GM23248 (cell line): ENCODE measurements at regions not wholly inside any gene's neighbourhood (a gene's known extent, or its start where the extent isn't known, plus 50 kb on each side); places are given as distances from the start of the nearest gene placed in this dataset.
A peak's percentile ranks its signal among the peaks of the same experiment; 100 is the strongest.

Source experiments
- DNase-seq: peaks from one replicate; pipeline ENCODE4 v3.0.0-alpha.2; 2015
- H2AFZ ChIP-seq: fragments of 200-600 bp; sonication (generic); 2 replicates; pipeline ENCODE4 v1.6.1; 2016; ENCODE audit warnings: antibody characterized with exemption
- H3F3A ChIP-seq: fragments of 200-600 bp; sonication (generic); 2 replicates; pipeline ENCODE4 v1.6.1; 2016; ENCODE audit warnings: mild to moderate bottlenecking, antibody characterized with exemption, mixed run types; ENCODE audit not compliant: insufficient read depth
- H3K27ac ChIP-seq: fragments of 200-600 bp; sonication (generic); 2 replicates; pipeline ENCODE4 v1.5.1; 2016; ENCODE audit warnings: mild to moderate bottlenecking
- H3K27me3 ChIP-seq: fragments of 200-600 bp; sonication (generic); replicated peaks from 2 replicates; pipeline ENCODE4 v1.6.1; 2016; ENCODE audit warnings: mild to moderate bottlenecking; ENCODE audit not compliant: insufficient read depth
- H3K36me3 ChIP-seq: fragments of 200-600 bp; sonication (generic); 2 replicates; pipeline ENCODE4 v1.6.1; 2016; ENCODE audit warnings: low read depth, mild to moderate bottlenecking
- H3K4me1 ChIP-seq: fragments of 200-600 bp; sonication (generic); 2 replicates; pipeline ENCODE4 v1.6.1; 2016; ENCODE audit warnings: mild to moderate bottlenecking; ENCODE audit not compliant: insufficient read depth
- H3K4me2 ChIP-seq: fragments of 200-600 bp; sonication (generic); one replicate; pipeline ENCODE4 v1.6.1; 2016; ENCODE audit warnings: mild to moderate bottlenecking; ENCODE audit not compliant: unreplicated experiment
- H3K4me3 ChIP-seq: fragments of 200-600 bp; sonication (generic); 2 replicates; pipeline ENCODE4 v1.5.1; 2016; ENCODE audit warnings: mild to moderate bottlenecking
- H3K79me2 ChIP-seq: fragments of 200-600 bp; sonication (generic); 2 replicates; pipeline ENCODE4 v1.6.1; 2016; ENCODE audit warnings: mild to moderate bottlenecking; ENCODE audit not compliant: insufficient read depth
- H3K9ac ChIP-seq: fragments of 200-600 bp; sonication (generic); 2 replicates; pipeline ENCODE4 v1.6.1; 2016; ENCODE audit warnings: mild to moderate bottlenecking
- H3K9me2 ChIP-seq: fragments of 200-600 bp; sonication (generic); 2 replicates; pipeline ENCODE4 v1.6.1; 2016; ENCODE audit warnings: mixed run types, mild to moderate bottlenecking, moderate library complexity; ENCODE audit not compliant: insufficient read depth
- H3K9me3 ChIP-seq: fragments of 200-600 bp; sonication (generic); one replicate; pipeline ENCODE4 v1.6.1; 2017; ENCODE audit warnings: low read depth
- H4K20me1 ChIP-seq: fragments of 200-600 bp; sonication (generic); 2 replicates; pipeline ENCODE4 v1.6.0; 2016; ENCODE audit not compliant: insufficient read depth
- EZH2 ChIP-seq: fragments of 200-600 bp; sonication (generic); IDR thresholded peaks from 2 replicates; pipeline ENCODE4 v1.6.1; 2018; ENCODE audit warnings: antibody characterized with exemption, mild to moderate bottlenecking; ENCODE audit not compliant: insufficient read depth, poor library complexity, severe bottlenecking
- EZH2phosphoT487 ChIP-seq: fragments of 200-600 bp; sonication (generic); IDR thresholded peaks from 2 replicates; pipeline ENCODE4 v1.6.1; 2018; ENCODE audit warnings: antibody characterized with exemption, moderate library complexity, mild to moderate bottlenecking, low read depth; ENCODE audit not compliant: insufficient read depth
- WGBS, 2 experiments: methylation state at CpG; one replicate each; pipeline ENCODE4 v1.1.6; 2015 to 2017; ENCODE audit warnings: low lambda C conversion rate in 2 of 2, low coverage in 1 of 2; ENCODE audit errors: missing lambda C conversion rate in 2 of 2; 5-methylcytosine and 5-hydroxymethylcytosine counted together
- in situ Hi-C: fragments of 300-500 bp; cut with MboI; formaldehyde crosslinking; loops from 2 replicates; pipeline ENCODE4 v1.15.0; 2020

GRCh38 chr2:16552202-16552601, 113.4 kb downstream of the CYRIA start:
- Histone ChIP-seq H2AFZ (no peak overlapping the region), H3F3A (no peaks in the 10 kb centered on the region), H3K36me3 (no peaks in the 10 kb centered on the region), H4K20me1 (no peaks in the 10 kb centered on the region), H3K4me1 (no peaks in the 10 kb centered on the region), H3K4me3 (no peak overlapping the region), H3K4me2 (no peak overlapping the region), H3K27me3 (no peaks in the 10 kb centered on the region), H3K9ac (no peak overlapping the region), H3K9me3 (no peaks in the 10 kb centered on the region), H3K27ac (no peak overlapping the region), H3K79me2 (no peaks in the 10 kb centered on the region), H3K9me2 (no peaks in the 10 kb centered on the region)
- no peak for TF ChIP-seq EZH2
- no peak for TF ChIP-seq EZH2phosphoT487
- in situ Hi-C loops = no loop called here
- no peak for DNase-seq
- 10% methylated on average over 4 of the region's 4 CpGs for WGBS, 2 experiments

- Histone ChIP-seq H3K27ac (no peak overlapping the region), H3K4me3 (no peak overlapping the region), H3K4me2 (no peak overlapping the region), H3K27me3 (no peaks in the 10 kb centered on the region), H3K9me3 (no peaks in the 10 kb centered on the region), H3K36me3 (no peaks in the 10 kb centered on the region), H3K9me2 (no peaks in the 10 kb centered on the region), H2AFZ (no peak overlapping the region), H3K79me2 (no peaks in the 10 kb centered on the region), H3F3A (no peaks in the 10 kb centered on the region), H3K9ac (no peak overlapping the region), H3K4me1 (no peaks in the 10 kb centered on the region), H4K20me1 (no peaks in the 10 kb centered on the region)
- no peak for DNase-seq
- TF ChIP-seq EZH2phosphoT487 = no peak
- no peak for TF ChIP-seq EZH2
- 17 to 22% methylated on average over 2 of the region's 2 CpGs for WGBS, 2 experiments
- in situ Hi-C loops = no loop called here
These were observed 117.6 kb downstream of the CYRIA start for GRCh38 chr2:16548036-16548435.

DNA sequence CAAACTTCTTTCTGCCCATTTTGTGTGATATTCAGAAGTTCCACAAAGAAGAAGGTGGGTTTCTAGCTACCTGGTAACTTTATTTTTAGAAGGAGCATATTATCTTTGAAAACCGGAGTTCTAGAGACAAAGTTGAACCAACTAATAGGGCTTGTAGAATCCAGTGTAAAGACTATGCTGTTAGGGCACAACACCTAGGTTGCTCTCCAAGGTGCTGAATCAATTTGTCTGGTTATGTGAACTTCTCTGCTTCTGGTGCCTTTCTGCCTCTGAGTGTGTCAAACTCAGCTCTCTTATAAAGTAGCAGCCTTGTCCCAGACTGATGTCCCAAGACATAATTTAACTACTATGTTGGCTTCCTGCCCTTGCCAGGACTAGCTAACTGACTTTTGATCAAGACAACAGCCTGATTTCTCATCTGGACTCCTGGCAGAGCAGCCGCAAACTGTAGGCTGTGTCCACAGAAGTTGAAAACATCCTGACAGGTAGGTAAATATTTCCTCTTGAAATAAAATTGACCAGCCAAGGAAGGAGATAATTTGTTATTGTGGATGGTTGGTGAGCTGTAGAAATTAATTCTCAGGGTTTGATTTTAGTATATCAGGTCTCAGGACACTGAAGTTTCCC, 119.4 kb downstream of the CYRIA start:
- Histone ChIP-seq H4K20me1 (no peaks in the 10 kb centered on the region), H3K4me3 (no peak overlapping the region), H3F3A (no peaks in the 10 kb centered on the region), H3K9ac (no peak overlapping the region), H3K4me2 (no peak overlapping the region), H3K9me3 (no peaks in the 10 kb centered on the region), H3K79me2 (no peaks in the 10 kb centered on the region), H3K36me3 (no peaks in the 10 kb centered on the region), H3K9me2 (no peaks in the 10 kb centered on the region), H3K4me1 (no peaks in the 10 kb centered on the region), H2AFZ (no peak overlapping the region), H3K27ac (no peak overlapping the region), H3K27me3 (no peaks in the 10 kb centered on the region)
- no peak for TF ChIP-seq EZH2
- no peak for TF ChIP-seq EZH2phosphoT487
- WGBS, 2 experiments = 49 to 57% methylated on average over 2 of the region's 2 CpGs
- in situ Hi-C loops = no loop called here
- peak; percentile 46 for DNase-seq

GRCh38 chr2:16538707-16539106, 126.9 kb downstream of the CYRIA start:
- H3K36me3 ChIP-seq = no peaks in the 10 kb centered on the region
- in situ Hi-C loops = no loop called here
- H3K4me2 ChIP-seq = no peak overlapping the region
- no peaks in the 10 kb centered on the region for H3F3A ChIP-seq
- TF ChIP-seq EZH2phosphoT487 = no peak
- TF ChIP-seq EZH2 = no peak
- no peak for DNase-seq
- no peak overlapping the region for H2AFZ ChIP-seq
- no peaks in the 10 kb centered on the region for H3K9me2 ChIP-seq
- no peaks in the 10 kb centered on the region for H3K79me2 ChIP-seq
- no peaks in the 10 kb centered on the region for H3K4me1 ChIP-seq
- no peaks in the 10 kb centered on the region for H3K9me3 ChIP-seq
- H3K27ac ChIP-seq = no peak overlapping the region
- no peaks in the 10 kb centered on the region for H3K27me3 ChIP-seq
- no peaks in the 10 kb centered on the region for H4K20me1 ChIP-seq
- H3K9ac ChIP-seq = no peak overlapping the region
- WGBS, 2 experiments = 24 to 30% methylated on average over 3 of the region's 3 CpGs
- no peak overlapping the region for H3K4me3 ChIP-seq

DNA sequence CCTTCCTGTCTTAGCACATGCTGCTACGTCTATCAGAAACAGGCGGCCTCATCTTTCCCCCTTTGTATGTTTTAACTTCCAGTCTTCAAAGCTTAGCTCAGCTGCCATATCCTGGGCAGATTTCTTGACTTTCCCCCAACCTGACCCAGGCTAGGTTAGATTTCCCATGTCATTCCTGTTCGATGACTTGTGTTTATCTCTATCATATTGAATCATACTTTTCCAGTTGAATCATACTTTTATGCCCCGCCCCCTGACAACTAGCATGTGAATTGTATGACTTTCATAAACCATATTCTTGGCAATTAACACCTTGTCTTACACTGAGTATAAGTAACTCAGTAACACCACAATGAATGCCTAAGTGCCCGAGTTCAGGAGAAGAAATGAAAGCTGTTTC, 128.3 kb downstream of the CYRIA start:
- no peaks in the 10 kb centered on the region for H3K9me2 ChIP-seq
- H3K36me3 ChIP-seq = no peaks in the 10 kb centered on the region
- WGBS, 2 experiments = 10 to 11% methylated on average over 5 of the region's 5 CpGs
- no peaks in the 10 kb centered on the region for H3K9me3 ChIP-seq
- H3F3A ChIP-seq = no peaks in the 10 kb centered on the region
- no peaks in the 10 kb centered on the region for H4K20me1 ChIP-seq
- no peak overlapping the region for H3K9ac ChIP-seq
- peak; percentile 9 for DNase-seq
- in situ Hi-C loops = no loop called here
- no peak overlapping the region for H2AFZ ChIP-seq
- TF ChIP-seq EZH2phosphoT487 (no peak), EZH2 (no peak)
- no peaks in the 10 kb centered on the region for H3K79me2 ChIP-seq
- H3K27me3 ChIP-seq = no peaks in the 10 kb centered on the region
- H3K4me1 ChIP-seq = no peaks in the 10 kb centered on the region
- H3K4me3 ChIP-seq = no peak overlapping the region
- no peak overlapping the region for H3K4me2 ChIP-seq
- no peak overlapping the region for H3K27ac ChIP-seq
